Neural progenitor cell (in vitro differentiated cells): ENCODE measurements at regions not wholly inside any gene's neighbourhood (a gene's known extent, or its start where the extent isn't known, plus 50 kb on each side); places are given as distances from the start of the nearest gene placed in this dataset.

Experiments
- EZH2 ChIP-seq: fragments of 200-600 bp; sonication (generic); IDR thresholded peaks from 2 replicates; pipeline ENCODE4 v1.6.1; 2017; ENCODE audit warnings: antibody characterized with exemption, mild to moderate bottlenecking, moderate library complexity
- EZH2phosphoT487 ChIP-seq: fragments of 200-600 bp; sonication (generic); IDR thresholded peaks from 2 replicates; pipeline ENCODE4 v1.6.1; 2017; ENCODE audit warnings: antibody characterized with exemption
- TF ChIP-seq, protein P1 (sequence below): fragments of 200-600 bp; sonication (generic); IDR thresholded peaks from 2 replicates; pipeline ENCODE4 v1.5.1; 2017; ENCODE audit warnings: antibody characterized with exemption, mild to moderate bottlenecking

DNA sequence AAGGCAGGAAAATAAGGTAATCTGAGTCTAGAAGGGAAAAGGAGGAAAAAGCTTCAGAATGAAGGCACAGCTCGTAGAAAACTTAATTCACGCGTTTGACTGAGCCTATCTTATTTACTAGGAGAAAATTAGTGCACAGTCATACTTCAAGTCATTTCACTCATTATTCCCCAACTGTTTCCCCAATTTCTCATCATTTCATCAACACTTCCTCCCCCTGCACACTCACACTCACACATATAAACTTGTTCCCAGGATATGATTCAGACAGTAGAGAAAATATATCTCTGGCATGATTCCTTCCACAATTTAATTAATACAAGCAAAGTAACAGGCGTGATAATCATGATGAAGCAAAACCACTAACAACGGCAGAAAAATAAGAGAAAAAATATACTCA lies 94.5 kb upstream of the F13A1 start:
- TF ChIP-seq, protein P1, sequence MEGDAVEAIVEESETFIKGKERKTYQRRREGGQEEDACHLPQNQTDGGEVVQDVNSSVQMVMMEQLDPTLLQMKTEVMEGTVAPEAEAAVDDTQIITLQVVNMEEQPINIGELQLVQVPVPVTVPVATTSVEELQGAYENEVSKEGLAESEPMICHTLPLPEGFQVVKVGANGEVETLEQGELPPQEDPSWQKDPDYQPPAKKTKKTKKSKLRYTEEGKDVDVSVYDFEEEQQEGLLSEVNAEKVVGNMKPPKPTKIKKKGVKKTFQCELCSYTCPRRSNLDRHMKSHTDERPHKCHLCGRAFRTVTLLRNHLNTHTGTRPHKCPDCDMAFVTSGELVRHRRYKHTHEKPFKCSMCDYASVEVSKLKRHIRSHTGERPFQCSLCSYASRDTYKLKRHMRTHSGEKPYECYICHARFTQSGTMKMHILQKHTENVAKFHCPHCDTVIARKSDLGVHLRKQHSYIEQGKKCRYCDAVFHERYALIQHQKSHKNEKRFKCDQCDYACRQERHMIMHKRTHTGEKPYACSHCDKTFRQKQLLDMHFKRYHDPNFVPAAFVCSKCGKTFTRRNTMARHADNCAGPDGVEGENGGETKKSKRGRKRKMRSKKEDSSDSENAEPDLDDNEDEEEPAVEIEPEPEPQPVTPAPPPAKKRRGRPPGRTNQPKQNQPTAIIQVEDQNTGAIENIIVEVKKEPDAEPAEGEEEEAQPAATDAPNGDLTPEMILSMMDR: no peak
- TF ChIP-seq EZH2phosphoT487: no peak
- TF ChIP-seq EZH2: no peak
